Mesodermal cell (in vitro differentiated cells): ENCODE measurements at regions not wholly inside any gene's neighbourhood (a gene's known extent, or its start where the extent isn't known, plus 50 kb on each side); places are given as distances from the start of the nearest gene placed in this dataset.

Experiments
- H3K27ac ChIP-seq: 2 replicates; pipeline ENCODE4 v1.7.0; 2013; ENCODE audit warnings: mild to moderate bottlenecking, low read depth, low read length, moderate library complexity; ENCODE audit not compliant: severe bottlenecking
- H3K36me3 ChIP-seq: 2 replicates; pipeline ENCODE4 v1.7.1; 2013; ENCODE audit warnings: mild to moderate bottlenecking, low read length, moderate library complexity; ENCODE audit not compliant: control insufficient read depth, insufficient read depth
- H3K4me1 ChIP-seq: one replicate; pipeline ENCODE4 v1.7.1; 2013; ENCODE audit warnings: mild to moderate bottlenecking, low read length; ENCODE audit not compliant: insufficient read depth, control insufficient read depth, poor library complexity, severe bottlenecking
- H3K4me3 ChIP-seq: 2 replicates; pipeline ENCODE4 v1.7.0; 2013; ENCODE audit warnings: low read length, control low read depth, mild to moderate bottlenecking; ENCODE audit not compliant: insufficient read depth, poor library complexity, severe bottlenecking; ENCODE audit errors: extremely low read depth
- H3K9me3 ChIP-seq: 2 replicates; pipeline ENCODE4 v1.7.1; 2013; ENCODE audit warnings: mild to moderate bottlenecking, low read length, moderate library complexity; ENCODE audit not compliant: control insufficient read depth
- WGBS, 2 experiments: methylation state at CpG; one replicate each; pipeline ENCODE4 v1.1.5; 2013; ENCODE audit warnings: missing lambda C conversion rate in 2 of 2; ENCODE audit not compliant: insufficient coverage in 2 of 2; 5-methylcytosine and 5-hydroxymethylcytosine counted together

DNA sequence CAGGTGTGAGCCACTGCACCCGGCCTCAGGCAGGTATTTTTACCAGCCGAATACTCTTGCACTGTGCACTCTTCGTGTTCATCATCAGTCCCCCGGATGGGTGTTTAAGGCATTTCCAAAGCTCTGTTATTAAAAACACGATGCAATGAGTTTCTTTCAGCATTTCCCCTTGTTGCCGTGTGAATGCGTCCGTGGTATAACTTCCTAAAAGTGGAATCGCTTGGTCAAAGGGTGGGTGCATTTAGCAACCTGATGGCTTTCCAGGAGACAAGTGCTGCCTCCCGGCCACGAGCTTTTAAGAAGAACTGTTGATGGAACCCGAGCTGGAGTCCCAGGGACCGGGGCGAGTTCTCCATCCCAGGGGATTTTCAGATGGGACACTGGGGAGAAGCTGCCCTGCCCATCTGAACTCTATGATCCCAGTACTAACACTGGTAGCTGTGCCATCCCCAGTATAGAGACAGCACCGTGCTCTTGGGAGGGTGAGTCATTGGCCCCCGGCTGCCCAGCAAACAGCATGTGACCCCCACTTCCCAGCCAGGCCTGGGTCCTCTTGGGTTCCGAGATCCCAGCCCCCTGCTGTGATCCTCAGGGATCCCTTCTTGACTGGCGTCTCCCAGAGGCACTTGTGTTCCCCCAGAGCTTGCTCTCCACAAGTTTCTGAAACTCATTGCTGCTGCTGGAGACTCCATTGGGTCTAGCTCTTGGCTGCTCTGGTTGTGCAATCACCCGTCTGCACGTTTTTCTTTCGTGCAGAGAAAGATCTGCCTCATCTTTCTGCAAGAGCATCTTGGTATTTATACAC is 169.5 kb upstream of the IER5L start:
- Histone ChIP-seq H3K36me3 (no peaks in the 10 kb centered on the region), H3K27ac (no peak overlapping the region), H3K4me3 (no peak overlapping the region), H3K9me3 (no peaks in the 10 kb centered on the region), H3K4me1 (peaks cover 28% of the 10 kb centered on the region)
- 88 to 92% methylated on average over 18 to 21 of the region's 21 CpGs for WGBS, 2 experiments

DNA sequence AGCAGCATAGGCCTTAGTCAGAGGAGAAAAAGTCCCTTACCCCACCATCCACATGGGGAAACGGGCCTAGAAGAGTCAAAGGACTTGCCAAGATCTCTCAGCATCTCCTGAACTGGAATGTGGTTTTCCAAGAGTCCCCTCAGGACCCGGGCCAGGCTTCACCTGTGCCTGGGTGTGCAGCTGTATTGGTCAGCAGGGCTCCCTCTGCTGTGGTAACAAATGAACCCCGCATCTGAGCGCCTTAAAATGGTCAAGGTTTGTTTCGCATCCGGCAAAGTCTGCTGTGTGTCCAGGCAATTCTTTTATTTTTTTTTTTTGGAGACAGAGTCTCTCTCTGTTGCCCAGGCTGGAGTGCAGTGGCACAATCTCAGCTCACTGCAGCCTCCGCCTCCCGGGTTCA is 168.0 kb upstream of the IER5L start:
- H3K4me3 ChIP-seq = no peak overlapping the region
- H3K9me3 ChIP-seq = no peaks in the 10 kb centered on the region
- no peak overlapping the region for H3K27ac ChIP-seq
- H3K36me3 ChIP-seq = no peaks in the 10 kb centered on the region
- H3K4me1 ChIP-seq = peaks cover 23% of the 10 kb centered on the region
- WGBS, 2 experiments = 91 to 92% methylated on average over 6 to 7 of the region's 8 CpGs

DNA sequence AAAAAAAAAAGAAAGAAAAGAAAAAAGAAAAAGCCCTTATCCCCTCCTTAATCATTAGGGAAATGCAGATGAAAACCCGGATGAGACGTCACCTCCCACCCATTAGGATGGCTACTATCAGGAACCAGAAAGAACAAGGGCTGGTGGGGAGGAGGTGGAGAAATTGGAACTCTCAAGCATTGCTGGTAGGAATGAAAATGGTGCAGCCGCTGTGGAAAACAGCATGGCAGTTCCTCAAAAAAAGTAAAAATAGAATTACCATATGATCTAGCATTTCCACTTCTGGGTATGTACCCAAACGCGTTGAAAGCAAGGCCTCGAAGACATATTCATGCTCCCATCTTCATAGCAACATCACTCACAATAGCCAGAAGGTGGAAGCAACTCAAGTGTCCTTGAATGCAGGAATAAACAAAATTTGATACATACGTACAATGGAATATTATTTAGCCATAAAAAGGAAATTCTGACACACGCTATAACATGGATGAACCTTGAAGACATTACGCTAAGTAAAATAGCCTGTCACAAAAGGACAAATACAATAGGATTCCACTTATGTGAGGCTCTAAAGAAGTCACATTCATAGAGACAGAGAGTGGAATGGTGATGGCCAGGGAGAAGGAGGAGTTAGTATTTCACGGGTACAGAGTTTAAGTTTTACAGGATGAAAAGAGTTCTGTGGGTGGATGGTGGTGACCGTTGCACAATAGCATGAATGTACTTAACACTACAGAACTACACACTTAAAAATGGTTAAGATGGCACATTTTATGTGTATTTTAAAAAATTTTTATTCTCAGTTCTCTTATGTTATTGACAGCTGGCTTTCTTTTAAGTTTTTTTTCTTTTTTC is 166.8 kb upstream of the IER5L start:
- 93 to 98% methylated on average over 4 to 5 of the region's 11 CpGs for WGBS, 2 experiments
- H3K4me1 ChIP-seq = peaks cover 15% of the 10 kb centered on the region
- no peaks in the 10 kb centered on the region for H3K36me3 ChIP-seq
- H3K4me3 ChIP-seq = no peak overlapping the region
- H3K9me3 ChIP-seq = no peaks in the 10 kb centered on the region
- H3K27ac ChIP-seq = no peak overlapping the region

- Histone ChIP-seq H3K36me3 (no peaks in the 10 kb centered on the region), H3K4me1 (peaks cover 21% of the 10 kb centered on the region), H3K9me3 (no peaks in the 10 kb centered on the region), H3K4me3 (no peak overlapping the region), H3K27ac (no peak overlapping the region)
- WGBS, 2 experiments = 89 to 90% methylated on average over 18 to 28 of the region's 28 CpGs
These were observed 165.6 kb upstream of the IER5L start for GRCh38 chr9:129343424-129344375.

GRCh38 chr9:129342591-129343423 is 164.7 kb upstream of the IER5L start:
- Histone ChIP-seq H3K4me1 (peaks cover 23% of the 10 kb centered on the region), H3K27ac (no peak overlapping the region), H3K36me3 (no peaks in the 10 kb centered on the region), H3K4me3 (no peak overlapping the region), H3K9me3 (no peaks in the 10 kb centered on the region)
- WGBS, 2 experiments = 95 to 99% methylated on average over 15 to 16 of the region's 16 CpGs

- H3K4me3 ChIP-seq = no peak overlapping the region
- no peaks in the 10 kb centered on the region for H3K36me3 ChIP-seq
- no peaks in the 10 kb centered on the region for H3K9me3 ChIP-seq
- WGBS, 2 experiments = 96 to 98% methylated on average over 6 to 8 of the region's 8 CpGs
- peaks cover 21% of the 10 kb centered on the region for H3K4me1 ChIP-seq
- H3K27ac ChIP-seq = no peak overlapping the region
These were observed 163.9 kb upstream of the IER5L start for GRCh38 chr9:129341987-129342348.

DNA sequence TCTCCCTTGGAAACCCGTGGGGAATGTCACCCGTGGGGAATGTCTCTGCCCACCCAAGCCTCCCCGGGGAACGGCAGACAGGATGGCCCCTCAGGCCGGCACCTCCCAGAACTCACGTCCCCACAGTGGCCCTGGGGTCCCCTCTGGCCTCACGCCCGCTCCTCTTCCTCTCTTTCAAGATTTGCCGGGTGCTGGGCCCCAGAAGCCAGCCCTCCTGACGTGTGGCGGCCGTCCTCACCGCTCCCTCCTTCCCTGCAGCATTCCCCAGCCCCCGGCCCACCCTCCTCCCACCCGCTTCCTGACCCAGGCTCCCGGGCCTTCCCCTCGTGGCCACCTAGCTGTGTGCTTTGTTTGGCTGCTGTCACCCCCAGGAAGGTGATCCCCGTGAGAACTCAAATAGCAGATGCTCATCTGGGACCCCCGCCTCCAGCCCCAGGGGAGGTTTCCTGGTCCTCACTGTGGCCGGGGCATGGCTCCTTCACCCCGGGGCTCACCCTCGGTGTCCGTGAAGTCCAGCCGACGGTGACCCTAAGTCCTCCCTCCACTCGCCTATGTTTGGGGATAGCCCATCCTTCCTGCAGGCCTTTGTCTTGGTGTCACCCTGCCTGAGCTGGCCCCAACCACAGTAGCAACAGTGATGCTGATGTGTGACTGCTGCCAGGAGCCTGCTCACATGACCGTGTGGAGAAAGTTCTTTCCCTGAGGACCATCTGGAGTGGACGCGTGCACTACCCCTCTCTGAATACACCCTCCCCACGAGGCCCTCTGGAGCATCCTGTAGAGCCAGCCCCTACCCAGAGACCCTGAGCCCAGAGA is 163.3 kb upstream of the IER5L start:
- H3K4me3 ChIP-seq = no peak overlapping the region
- no peaks in the 10 kb centered on the region for H3K9me3 ChIP-seq
- 78 to 82% methylated on average over 24 to 30 of the region's 30 CpGs for WGBS, 2 experiments
- no peaks in the 10 kb centered on the region for H3K36me3 ChIP-seq
- H3K27ac ChIP-seq = no peak overlapping the region
- peaks cover 27% of the 10 kb centered on the region for H3K4me1 ChIP-seq

- Histone ChIP-seq H3K36me3 (no peaks in the 10 kb centered on the region), H3K4me3 (no peak overlapping the region), H3K27ac (no peak overlapping the region), H3K9me3 (no peaks in the 10 kb centered on the region), H3K4me1 (peaks cover 30% of the 10 kb centered on the region)
- WGBS, 2 experiments = 78 to 85% methylated on average over 14 to 15 of the region's 15 CpGs
These were observed 162.5 kb upstream of the IER5L start for GRCh38 chr9:129340427-129341170.
